HEK293 (cell line): ENCODE measurements at regions not wholly inside any gene's neighbourhood (a gene's known extent, or its start where the extent isn't known, plus 50 kb on each side); places are given as distances from the start of the nearest gene placed in this dataset.

Source experiments
- CTCF ChIP-seq: fragments of 450-650 bp; formaldehyde crosslinking; IDR thresholded peaks from 2 replicates; pipeline ENCODE4 v1.5.1; 2016; ENCODE audit warnings: missing biosample characterization, missing genetic modification characterization
- SP2 ChIP-seq: fragments of 450-650 bp; formaldehyde crosslinking; IDR thresholded peaks from 2 replicates; pipeline ENCODE4 v1.5.1; 2016; ENCODE audit warnings: missing biosample characterization, missing genetic modification characterization
- YY1 ChIP-seq: fragments of 450-650 bp; formaldehyde crosslinking; IDR thresholded peaks from 2 replicates; pipeline ENCODE4 v1.5.1; 2018; ENCODE audit warnings: missing biosample characterization, missing genetic modification characterization
- ZNF660 ChIP-seq: fragments of 450-650 bp; IDR thresholded peaks from 2 replicates; pipeline ENCODE4 v1.5.1; 2018; ENCODE audit warnings: missing biosample characterization, mild to moderate bottlenecking, missing genetic modification characterization
- ZNF76 ChIP-seq: fragments of 450-650 bp; formaldehyde crosslinking; IDR thresholded peaks from 2 replicates; pipeline ENCODE4; 2016; ENCODE audit warnings: low read depth, missing biosample characterization, missing genetic modification characterization, borderline replicate concordance

DNA sequence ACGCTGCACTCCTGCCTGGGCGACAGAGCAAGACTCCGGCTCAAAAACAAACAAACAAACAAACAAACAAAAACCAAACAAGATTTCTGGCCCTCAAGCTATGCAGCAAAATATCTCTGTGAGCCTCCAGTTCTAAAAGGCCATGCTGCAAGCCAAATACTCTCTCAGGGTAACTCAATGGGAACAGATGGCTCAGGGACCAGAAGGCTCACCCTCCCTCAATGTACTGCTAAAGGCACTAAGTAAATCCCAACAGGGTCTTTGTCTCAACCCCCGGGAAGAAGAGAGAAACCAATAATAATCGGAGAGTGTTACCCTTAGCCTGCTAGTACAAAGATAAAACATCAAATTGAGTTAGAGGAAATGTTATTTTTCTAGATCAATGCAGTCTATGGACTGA lies 119.7 kb upstream of the ZC3H12C start:
- TF ChIP-seq ZNF76 (tag by site-specific recombination) = no peak
- no peak for TF ChIP-seq CTCF (tag by site-specific recombination)
- TF ChIP-seq YY1 (tag by site-specific recombination) = no peak
- no peak for TF ChIP-seq ZNF660 (tag by site-specific recombination)
- no peak for TF ChIP-seq SP2 (tag by site-specific recombination)
